ENCODE measurements at regions not wholly inside any gene's neighbourhood (a gene's known extent, or its start where the extent isn't known, plus 50 kb on each side); places are given as distances from the start of the nearest gene placed in this dataset.
"Not testable (repeated sequence)": the region's sequence is repeated elsewhere in the genome, so short reads cannot be mapped to it uniquely, and the experiment has no call there.

- no peak for DNase-seq (ENCODE audit: extremely low read depth in 1 of 11, low read depth in 9 of 11, low spot score in 4 of 11)
These were observed 108.4 kb downstream of the IGLL1 start for GRCh38 chr22:23471698-23472097.

GRCh38 chr22:23470811-23471389 is 109.2 kb downstream of the IGLL1 start:
- no peak for DNase-seq (ENCODE audit: extremely low read depth in 1 of 11, low read depth in 9 of 11, low spot score in 4 of 11)

- no peak for DNase-seq (ENCODE audit: extremely low read depth in 1 of 11, low read depth in 9 of 11, low spot score in 4 of 11)
These were observed 112.3 kb downstream of the IGLL1 start for GRCh38 chr22:23467721-23468294.

GRCh38 chr22:23466351-23466750 is 113.7 kb downstream of the IGLL1 start:
- no peak for DNase-seq (ENCODE audit: extremely low read depth in 1 of 11, low read depth in 9 of 11, low spot score in 4 of 11)

GRCh38 chr22:23464796-23465195 is 115.3 kb downstream of the IGLL1 start:
- DNase-seq (ENCODE audit: extremely low read depth in 1 of 11, low read depth in 9 of 11, low spot score in 4 of 11) = not testable (repeated sequence)

- not testable (repeated sequence) for DNase-seq (ENCODE audit: extremely low read depth in 1 of 11, low read depth in 9 of 11, low spot score in 4 of 11)
These were observed 119.5 kb downstream of the IGLL1 start for GRCh38 chr22:23460517-23461031.

- not testable (repeated sequence) for DNase-seq (ENCODE audit: extremely low read depth in 1 of 11, low read depth in 9 of 11, low spot score in 4 of 11)
These were observed 120.2 kb downstream of the IGLL1 start for GRCh38 chr22:23459645-23460516.

- no peak for DNase-seq (ENCODE audit: extremely low read depth in 1 of 11, low read depth in 9 of 11, low spot score in 4 of 11)
These were observed 121.2 kb downstream of the IGLL1 start for GRCh38 chr22:23458663-23459541.

GRCh38 chr22:23457380-23457985 is 122.6 kb downstream of the IGLL1 start:
- DNase-seq (ENCODE audit: extremely low read depth in 1 of 11, low read depth in 9 of 11, low spot score in 4 of 11) = no peak

GRCh38 chr22:23456666-23457379 is 123.3 kb downstream of the IGLL1 start:
- DNase-seq (ENCODE audit: extremely low read depth in 1 of 11, low read depth in 9 of 11, low spot score in 4 of 11) = not testable (repeated sequence)

- DNase-seq (ENCODE audit: extremely low read depth in 1 of 11, low read depth in 9 of 11, low spot score in 4 of 11) = not testable (repeated sequence)
These were observed 125.7 kb downstream of the IGLL1 start for GRCh38 chr22:23454345-23454744.

- DNase-seq (ENCODE audit: extremely low read depth in 1 of 11, low read depth in 9 of 11, low spot score in 4 of 11) = no peak
These were observed 126.8 kb downstream of the IGLL1 start for GRCh38 chr22:23453277-23453676.

GRCh38 chr22:23452231-23453010 is 127.7 kb downstream of the IGLL1 start:
- DNase-seq (ENCODE audit: extremely low read depth in 1 of 11, low read depth in 9 of 11, low spot score in 4 of 11) = no peak

GRCh38 chr22:23451452-23452230 is 128.4 kb downstream of the IGLL1 start:
- DNase-seq (ENCODE audit: extremely low read depth in 1 of 11, low read depth in 9 of 11, low spot score in 4 of 11) = not testable (repeated sequence)

- not testable (repeated sequence) for DNase-seq (ENCODE audit: extremely low read depth in 1 of 11, low read depth in 9 of 11, low spot score in 4 of 11)
These were observed 129.3 kb downstream of the IGLL1 start for GRCh38 chr22:23450821-23451220.

- DNase-seq (ENCODE audit: extremely low read depth in 1 of 11, low read depth in 9 of 11, low spot score in 4 of 11) = no peak
These were observed 129.7 kb downstream of the IGLL1 start for GRCh38 chr22:23450434-23450795.
